Endodermal cell (in vitro differentiated cells): ENCODE measurements at regions not wholly inside any gene's neighbourhood (a gene's known extent, or its start where the extent isn't known, plus 50 kb on each side); places are given as distances from the start of the nearest gene placed in this dataset.

ENCODE experiments used
- DNase-seq: peaks from one replicate; pipeline ENCODE4 v3.0.0-alpha.2; 2017
- H3K27ac ChIP-seq: 2 replicates; pipeline ENCODE4 v1.5.1; 2013; ENCODE audit warnings: mild to moderate bottlenecking, low read depth, low read length, moderate library complexity
- H3K27me3 ChIP-seq: 2 replicates; pipeline ENCODE4 v1.6.1; 2013; ENCODE audit warnings: mild to moderate bottlenecking, low read length, moderate library complexity; ENCODE audit not compliant: insufficient read depth, control insufficient read depth, poor library complexity, severe bottlenecking
- H3K36me3 ChIP-seq: 2 replicates; pipeline ENCODE4 v1.7.0; 2013; ENCODE audit warnings: mild to moderate bottlenecking, low read length, moderate library complexity; ENCODE audit not compliant: control insufficient read depth, insufficient read depth
- H3K4me1 ChIP-seq: one replicate; pipeline ENCODE4 v1.7.0; 2013; ENCODE audit warnings: low read length; ENCODE audit not compliant: control insufficient read depth, insufficient read depth
- H3K4me3 ChIP-seq: 2 replicates; pipeline ENCODE4 v1.5.1; 2013; ENCODE audit warnings: mild to moderate bottlenecking, low read length, moderate library complexity
- H3K9ac ChIP-seq: 2 replicates; pipeline ENCODE4 v1.6.1; 2013; ENCODE audit warnings: mild to moderate bottlenecking, low read length, moderate library complexity; ENCODE audit not compliant: poor library complexity, severe bottlenecking; ENCODE audit errors: extremely low read depth
- H3K9me3 ChIP-seq: 2 replicates; pipeline ENCODE4 v1.6.1; 2013; ENCODE audit warnings: mild to moderate bottlenecking, low read length, moderate library complexity; ENCODE audit not compliant: control insufficient read depth
- H3K27ac Mint-ChIP-seq: 2 replicates; pipeline ENCODE4 v1.8.0; 2020; ENCODE audit warnings: mixed read lengths
- H3K27me3 Mint-ChIP-seq: 2 replicates; pipeline ENCODE4 v1.8.0; 2021; ENCODE audit warnings: mild to moderate bottlenecking, mixed read lengths; ENCODE audit not compliant: insufficient read depth
- H3K36me3 Mint-ChIP-seq: 2 replicates; pipeline ENCODE4 v1.8.0; 2020; ENCODE audit warnings: low read depth, mixed read lengths
- H3K4me1 Mint-ChIP-seq: 2 replicates; pipeline ENCODE4 v1.8.0; 2020; ENCODE audit warnings: mixed read lengths
- H3K4me3 Mint-ChIP-seq: 2 replicates; pipeline ENCODE4 v1.8.0; 2020; ENCODE audit warnings: mild to moderate bottlenecking, moderate library complexity, mixed read lengths
- H3K9me3 Mint-ChIP-seq: 2 replicates; pipeline ENCODE4 v1.8.0; 2020; ENCODE audit warnings: mild to moderate bottlenecking, mixed read lengths
- WGBS, 2 experiments: methylation state at CpG; one replicate each; pipeline versions ENCODE4 v1.1.5 to v1.1.7; 2013; ENCODE audit warnings: missing lambda C conversion rate in 2 of 2, mixed read lengths in 1 of 2; ENCODE audit not compliant: insufficient coverage in 1 of 2, insufficient read length in 1 of 2; 5-methylcytosine and 5-hydroxymethylcytosine counted together
- TF ChIP-seq, protein P1 (sequence below): fragments of 200-600 bp; sonication (generic); conservative IDR thresholded peaks from 2 replicates; pipeline ENCODE4 v1.5.0; 2021; ENCODE audit warnings: antibody characterized with exemption, mild to moderate bottlenecking

DNA sequence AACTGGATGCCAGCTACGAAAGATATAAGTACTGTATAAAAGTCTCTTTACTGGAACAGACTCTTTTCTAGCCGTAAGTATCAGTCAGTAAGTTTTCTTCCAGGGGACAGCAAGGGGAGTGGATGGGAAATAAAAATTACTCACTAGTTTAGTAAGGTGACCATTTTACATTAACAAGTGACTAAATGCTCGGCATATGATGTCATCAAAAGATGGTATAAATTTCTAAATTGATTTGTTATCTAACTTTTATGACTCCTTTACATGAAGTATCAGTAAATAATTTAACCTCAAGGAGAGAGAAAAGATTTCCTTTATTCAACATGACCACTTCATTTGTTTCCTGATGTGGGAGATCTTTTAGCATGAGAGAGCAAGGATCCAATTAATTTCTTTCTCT, 859.0 kb upstream of the LRRTM1 start:
- H3K4me3 Mint-ChIP-seq = no peak overlapping the region
- TF ChIP-seq, protein P1, sequence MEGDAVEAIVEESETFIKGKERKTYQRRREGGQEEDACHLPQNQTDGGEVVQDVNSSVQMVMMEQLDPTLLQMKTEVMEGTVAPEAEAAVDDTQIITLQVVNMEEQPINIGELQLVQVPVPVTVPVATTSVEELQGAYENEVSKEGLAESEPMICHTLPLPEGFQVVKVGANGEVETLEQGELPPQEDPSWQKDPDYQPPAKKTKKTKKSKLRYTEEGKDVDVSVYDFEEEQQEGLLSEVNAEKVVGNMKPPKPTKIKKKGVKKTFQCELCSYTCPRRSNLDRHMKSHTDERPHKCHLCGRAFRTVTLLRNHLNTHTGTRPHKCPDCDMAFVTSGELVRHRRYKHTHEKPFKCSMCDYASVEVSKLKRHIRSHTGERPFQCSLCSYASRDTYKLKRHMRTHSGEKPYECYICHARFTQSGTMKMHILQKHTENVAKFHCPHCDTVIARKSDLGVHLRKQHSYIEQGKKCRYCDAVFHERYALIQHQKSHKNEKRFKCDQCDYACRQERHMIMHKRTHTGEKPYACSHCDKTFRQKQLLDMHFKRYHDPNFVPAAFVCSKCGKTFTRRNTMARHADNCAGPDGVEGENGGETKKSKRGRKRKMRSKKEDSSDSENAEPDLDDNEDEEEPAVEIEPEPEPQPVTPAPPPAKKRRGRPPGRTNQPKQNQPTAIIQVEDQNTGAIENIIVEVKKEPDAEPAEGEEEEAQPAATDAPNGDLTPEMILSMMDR = no peak
- 94 to 100% methylated on average over 1 to 3 of the region's 3 CpGs for WGBS, 2 experiments
- no peak overlapping the region for H3K4me3 ChIP-seq
- no peaks in the 10 kb centered on the region for H3K27me3 Mint-ChIP-seq
- H3K36me3 Mint-ChIP-seq = no peaks in the 10 kb centered on the region
- H3K4me1 ChIP-seq = no peaks in the 10 kb centered on the region
- no peak for DNase-seq
- H3K9ac ChIP-seq = no peak overlapping the region
- no peaks in the 10 kb centered on the region for H3K9me3 Mint-ChIP-seq
- H3K27ac Mint-ChIP-seq = no peak overlapping the region
- H3K4me1 Mint-ChIP-seq = no peaks in the 10 kb centered on the region
- H3K27ac ChIP-seq = no peak overlapping the region
- no peaks in the 10 kb centered on the region for H3K36me3 ChIP-seq
- H3K9me3 ChIP-seq = no peaks in the 10 kb centered on the region
- no peaks in the 10 kb centered on the region for H3K27me3 ChIP-seq

DNA sequence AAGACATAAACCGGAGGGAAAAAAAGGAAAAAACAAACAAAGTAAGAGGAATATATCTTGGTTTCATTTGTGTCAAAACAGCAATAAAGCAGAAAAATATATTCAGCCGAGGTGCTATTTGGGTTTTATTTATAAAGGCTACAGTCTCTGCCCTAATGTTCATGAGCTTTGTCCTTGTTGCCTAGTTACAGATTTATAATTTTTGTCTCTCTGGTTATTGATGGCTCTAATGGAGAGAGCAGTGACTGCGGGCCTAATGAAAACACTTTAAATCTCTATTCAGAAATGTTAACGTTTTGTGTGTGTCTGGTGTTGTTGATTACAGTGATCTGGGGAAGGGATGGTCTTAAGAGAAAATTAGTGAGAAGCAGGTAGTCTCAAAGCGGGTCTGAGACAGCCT, 854.0 kb upstream of the LRRTM1 start:
- no peak overlapping the region for H3K27ac ChIP-seq
- H3K36me3 Mint-ChIP-seq = no peaks in the 10 kb centered on the region
- no peak overlapping the region for H3K4me3 ChIP-seq
- 89 to 100% methylated on average over 3 to 5 of the region's 5 CpGs for WGBS, 2 experiments
- no peaks in the 10 kb centered on the region for H3K27me3 ChIP-seq
- H3K4me3 Mint-ChIP-seq = no peak overlapping the region
- no peaks in the 10 kb centered on the region for H3K27me3 Mint-ChIP-seq
- no peak overlapping the region for H3K27ac Mint-ChIP-seq
- H3K9me3 Mint-ChIP-seq = no peaks in the 10 kb centered on the region
- no peak overlapping the region for H3K9ac ChIP-seq
- H3K4me1 ChIP-seq = no peaks in the 10 kb centered on the region
- no peaks in the 10 kb centered on the region for H3K9me3 ChIP-seq
- DNase-seq = no peak
- peaks cover 7% of the 10 kb centered on the region for H3K4me1 Mint-ChIP-seq
- no peaks in the 10 kb centered on the region for H3K36me3 ChIP-seq
- TF ChIP-seq, protein P1 = no peak

DNA sequence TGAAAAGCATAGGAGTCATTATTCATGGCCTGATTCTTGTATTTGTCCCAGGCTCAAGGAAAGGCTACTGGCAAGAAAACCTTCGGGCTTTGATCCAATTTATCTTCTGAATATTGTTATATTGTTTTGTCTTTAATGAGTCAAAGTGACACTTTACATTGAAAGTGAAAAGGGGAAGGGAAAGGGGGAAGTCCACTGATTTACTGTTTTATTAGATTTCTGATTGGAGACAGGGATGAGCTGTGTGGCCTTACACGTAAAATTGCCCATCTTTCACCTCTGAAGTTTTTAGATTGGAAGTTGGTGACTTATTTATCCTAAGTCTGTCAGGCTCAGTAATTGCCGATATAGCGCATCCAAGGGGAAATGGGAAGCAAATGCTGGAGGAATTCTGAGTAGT, 843.8 kb upstream of the LRRTM1 start:
- Mint-ChIP-seq H3K9me3 (peaks cover 6% of the 10 kb centered on the region), H3K27ac (no peak overlapping the region), H3K4me3 (no peak overlapping the region), H3K4me1 (peaks cover 9% of the 10 kb centered on the region), H3K36me3 (no peaks in the 10 kb centered on the region), H3K27me3 (no peaks in the 10 kb centered on the region)
- H3K9ac ChIP-seq = no peak overlapping the region
- no peak overlapping the region for H3K27ac ChIP-seq
- no peaks in the 10 kb centered on the region for H3K36me3 ChIP-seq
- DNase-seq = no peak
- H3K27me3 ChIP-seq = no peaks in the 10 kb centered on the region
- WGBS, 2 experiments = 92 to 93% methylated on average over 4 of the region's 4 CpGs
- H3K9me3 ChIP-seq = peaks cover 5% of the 10 kb centered on the region
- TF ChIP-seq, protein P1 = no peak
- no peaks in the 10 kb centered on the region for H3K4me1 ChIP-seq
- H3K4me3 ChIP-seq = no peak overlapping the region
